ENCODE measurements at regions not wholly inside any gene's neighbourhood (a gene's known extent, or its start where the extent isn't known, plus 50 kb on each side); places are given as distances from the start of the nearest gene placed in this dataset.

- TF ChIP-seq, protein P1, sequence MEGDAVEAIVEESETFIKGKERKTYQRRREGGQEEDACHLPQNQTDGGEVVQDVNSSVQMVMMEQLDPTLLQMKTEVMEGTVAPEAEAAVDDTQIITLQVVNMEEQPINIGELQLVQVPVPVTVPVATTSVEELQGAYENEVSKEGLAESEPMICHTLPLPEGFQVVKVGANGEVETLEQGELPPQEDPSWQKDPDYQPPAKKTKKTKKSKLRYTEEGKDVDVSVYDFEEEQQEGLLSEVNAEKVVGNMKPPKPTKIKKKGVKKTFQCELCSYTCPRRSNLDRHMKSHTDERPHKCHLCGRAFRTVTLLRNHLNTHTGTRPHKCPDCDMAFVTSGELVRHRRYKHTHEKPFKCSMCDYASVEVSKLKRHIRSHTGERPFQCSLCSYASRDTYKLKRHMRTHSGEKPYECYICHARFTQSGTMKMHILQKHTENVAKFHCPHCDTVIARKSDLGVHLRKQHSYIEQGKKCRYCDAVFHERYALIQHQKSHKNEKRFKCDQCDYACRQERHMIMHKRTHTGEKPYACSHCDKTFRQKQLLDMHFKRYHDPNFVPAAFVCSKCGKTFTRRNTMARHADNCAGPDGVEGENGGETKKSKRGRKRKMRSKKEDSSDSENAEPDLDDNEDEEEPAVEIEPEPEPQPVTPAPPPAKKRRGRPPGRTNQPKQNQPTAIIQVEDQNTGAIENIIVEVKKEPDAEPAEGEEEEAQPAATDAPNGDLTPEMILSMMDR (conservative IDR thresholded peaks at IDR 0.05) = no peak
- no peak for TF ChIP-seq ZFX (IDR thresholded peaks at IDR 0.05)
These were observed 1077.4 kb upstream of the ARRDC3 start for GRCh38 chr5:92460505-92460904.
